RCC 7860 (cell line): ENCODE measurements at regions not wholly inside any gene's neighbourhood (a gene's known extent, or its start where the extent isn't known, plus 50 kb on each side); places are given as distances from the start of the nearest gene placed in this dataset.
"Not testable (repeated sequence)": the region's sequence is repeated elsewhere in the genome, so short reads cannot be mapped to it uniquely, and the experiment has no call there.

ENCODE experiments used
- DNase-seq: peaks from one replicate; pipeline ENCODE4 v3.0.0-alpha.2; 2015; ENCODE audit warnings: low spot score
- FAIRE-seq: peaks from 2 replicates; lab custom pipeline; 2012; peaks lifted over from hg19 to GRCh38; lab: Jason Lieb, UNC

DNA sequence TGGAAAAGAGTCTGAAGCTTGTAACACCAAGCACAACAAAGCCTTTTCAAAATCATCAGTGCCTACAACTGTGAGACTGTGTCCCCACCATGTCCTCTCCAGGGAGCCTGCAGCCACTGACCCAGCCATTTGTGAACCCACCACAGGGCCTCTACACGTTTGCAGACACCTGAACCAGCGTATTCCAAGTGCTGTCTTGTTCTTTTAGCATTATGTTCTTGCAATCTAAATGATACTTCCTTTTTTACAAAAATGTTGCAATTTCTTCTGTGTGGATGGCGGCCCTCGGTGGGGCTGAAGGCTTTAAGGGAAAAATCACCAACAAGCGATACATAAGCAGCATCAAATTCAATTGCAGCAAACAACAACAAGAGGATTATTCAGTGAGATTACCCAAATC, 403.2 kb upstream of the MGMT start:
- no peak for FAIRE-seq
- DNase-seq = no peak

DNA sequence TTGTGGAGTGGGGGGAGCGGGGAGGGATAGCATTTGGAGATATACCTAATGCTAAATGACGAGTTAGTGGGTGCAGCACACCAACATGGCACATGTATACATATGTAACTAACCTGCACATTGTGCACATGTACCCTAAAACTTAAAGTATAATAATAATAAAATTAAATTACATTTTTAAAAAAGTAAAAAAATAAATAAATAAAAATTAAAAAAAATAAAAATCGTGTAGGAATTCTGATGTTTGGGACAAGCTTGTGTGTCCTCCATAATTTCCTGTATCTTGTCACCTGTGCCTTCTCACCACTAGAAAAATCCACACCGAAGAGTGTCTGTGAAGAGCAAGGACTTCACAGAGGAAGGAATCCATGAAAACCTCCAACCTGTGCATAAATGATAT, 400.5 kb upstream of the MGMT start:
- DNase-seq, FAIRE-seq: not testable (repeated sequence)

DNA sequence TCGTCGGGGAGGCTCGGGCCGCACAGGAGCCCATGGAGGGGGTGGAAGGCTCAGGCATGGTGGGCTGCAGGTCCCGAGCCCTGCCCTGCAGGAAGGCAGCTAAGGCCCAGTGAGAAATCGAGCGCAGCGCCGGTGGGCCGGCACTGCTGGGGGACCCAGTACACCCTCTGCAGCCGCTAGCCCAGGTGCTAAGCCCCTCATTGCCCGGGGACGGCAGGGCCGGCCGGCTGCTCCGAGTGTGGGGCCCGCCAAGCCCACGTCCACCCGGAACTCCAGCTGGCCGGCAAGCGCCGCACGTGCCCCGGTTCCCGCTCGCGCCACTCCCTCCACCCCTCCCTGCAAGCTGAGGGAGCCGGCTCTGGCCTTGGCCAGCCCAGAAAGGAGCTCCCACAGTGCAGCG, 395.6 kb upstream of the MGMT start:
- FAIRE-seq, DNase-seq: not testable (repeated sequence)

GRCh38 chr10:129074939-129075338, 392.1 kb upstream of the MGMT start:
- FAIRE-seq = no peak
- DNase-seq = no peak

DNA sequence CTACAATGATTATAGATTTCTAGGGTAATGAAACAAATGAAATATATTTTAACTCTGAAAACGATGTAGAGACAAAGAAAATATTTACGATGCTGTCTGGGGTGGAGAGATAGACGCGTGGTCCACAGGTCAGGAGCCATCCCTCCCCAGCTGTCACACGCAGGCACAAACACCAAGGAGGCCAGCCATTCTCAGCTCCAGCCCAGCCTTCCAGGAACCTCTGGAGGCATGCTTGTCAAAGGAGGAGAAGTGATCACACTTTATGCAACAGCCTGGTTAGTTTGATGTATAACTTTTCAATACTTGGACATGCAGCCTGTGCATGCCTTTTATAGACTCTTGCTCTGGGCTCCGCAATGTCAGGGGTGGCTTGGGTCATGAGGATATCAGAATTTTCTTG, 391.5 kb upstream of the MGMT start:
- DNase-seq (no peak), FAIRE-seq (no peak)

- DNase-seq (no peak), FAIRE-seq (no peak)
These were observed 391.1 kb upstream of the MGMT start for GRCh38 chr10:129075927-129076326.

GRCh38 chr10:129078346-129078745, 388.7 kb upstream of the MGMT start:
- DNase-seq = no peak
- FAIRE-seq = no peak

GRCh38 chr10:129078746-129079145, 388.3 kb upstream of the MGMT start:
- DNase-seq = no peak
- FAIRE-seq = no peak

DNA sequence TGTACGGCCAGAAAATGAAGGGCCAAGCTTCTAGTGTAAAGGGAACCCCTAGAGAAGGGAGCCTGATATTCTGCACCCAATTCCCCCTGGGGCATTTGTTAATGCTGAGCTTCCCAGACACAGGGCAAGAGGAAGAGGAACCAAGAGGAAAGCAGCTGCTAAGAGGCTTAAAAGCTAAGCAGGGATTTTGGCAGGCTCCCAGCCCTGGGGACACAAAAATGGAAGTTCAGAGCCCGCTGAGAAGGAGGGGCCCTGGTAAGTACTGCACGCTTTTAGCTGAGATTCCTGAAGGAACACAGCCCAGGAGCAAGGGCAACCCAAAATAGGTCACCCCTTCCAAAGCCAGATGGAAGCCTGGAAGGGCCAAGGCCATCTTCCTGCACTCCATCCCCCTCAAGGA, 387.3 kb upstream of the MGMT start:
- FAIRE-seq (no peak), DNase-seq (no peak)

GRCh38 chr10:129085811-129086210, 381.2 kb upstream of the MGMT start:
- no peak for DNase-seq

GRCh38 chr10:129089341-129089740, 377.7 kb upstream of the MGMT start:
- no peak for DNase-seq
- FAIRE-seq = no peak

More at GRCh38 chr10:129085811-129086210, 381.2 kb upstream of the MGMT start:
- no peak for FAIRE-seq

GRCh38 chr10:129090165-129090564, 376.9 kb upstream of the MGMT start:
- DNase-seq (no peak), FAIRE-seq (no peak)

GRCh38 chr10:129090618-129091366, 376.2 kb upstream of the MGMT start:
- no peak for FAIRE-seq

DNA sequence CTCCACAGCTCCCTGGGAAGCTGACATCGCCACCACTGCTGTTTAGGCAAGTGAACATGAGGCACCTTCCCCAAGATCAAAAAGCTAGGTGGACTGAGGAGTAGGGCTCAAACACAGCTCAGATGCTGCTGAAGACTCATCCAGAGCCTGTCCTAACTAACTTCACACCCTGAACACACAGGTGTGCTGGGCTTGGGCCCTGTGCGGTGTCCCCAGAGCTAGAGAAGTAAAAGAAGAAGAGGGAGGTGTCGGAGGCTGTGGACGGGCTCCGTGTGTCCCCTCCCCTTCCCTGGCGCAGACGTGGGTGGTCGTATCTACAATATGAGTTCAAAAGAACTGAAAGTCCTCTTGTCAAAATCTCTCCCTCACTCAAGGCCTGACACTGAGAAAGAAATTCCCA, 373.4 kb upstream of the MGMT start:
- DNase-seq (no peak), FAIRE-seq (no peak)

More at GRCh38 chr10:129090618-129091366, 376.2 kb upstream of the MGMT start:
- no peak for DNase-seq

DNA sequence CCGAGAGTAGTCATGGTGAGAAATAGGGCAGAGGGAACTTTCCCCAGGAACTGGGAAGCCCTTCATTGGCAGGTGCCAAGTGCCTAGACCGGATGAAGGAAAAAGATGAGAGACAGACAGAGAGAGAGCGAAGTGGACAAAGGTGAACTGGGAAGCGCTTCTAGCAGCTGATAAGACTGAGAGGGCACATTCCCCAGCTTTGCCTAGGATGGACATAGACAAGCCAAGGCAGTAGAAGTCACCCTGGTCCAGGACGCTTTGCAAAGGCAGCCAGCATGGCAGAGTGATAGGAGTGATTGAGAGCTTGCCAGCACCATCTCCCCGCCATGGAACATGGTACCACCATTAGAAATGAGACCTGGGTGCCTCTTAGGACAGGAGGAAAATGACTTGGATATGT, 372.8 kb upstream of the MGMT start:
- no peak for FAIRE-seq

DNA sequence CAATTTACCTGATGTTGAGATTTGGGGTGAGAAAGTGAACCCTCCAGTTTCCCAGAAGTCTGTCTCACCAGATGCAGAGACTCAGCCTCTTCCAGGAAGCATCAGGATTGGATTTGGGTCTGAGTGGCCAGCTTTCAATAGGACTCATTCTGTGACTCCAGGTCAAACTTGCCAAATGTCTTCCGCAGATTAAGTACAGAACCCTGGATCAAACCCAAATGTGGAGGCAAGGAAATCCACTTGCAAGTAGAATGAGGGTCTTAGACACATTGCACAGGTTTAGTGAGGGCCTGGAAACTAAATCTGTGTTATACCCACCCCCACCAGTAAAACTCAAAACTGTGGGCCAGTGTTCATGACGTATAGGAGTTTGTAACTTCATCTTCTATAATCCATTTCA, 372.2 kb upstream of the MGMT start:
- FAIRE-seq (no peak), DNase-seq (no peak)

More for the DNA sequence above, 372.8 kb upstream of the MGMT start:
- DNase-seq = no peak

- FAIRE-seq = no peak
- DNase-seq = no peak
These were observed 371.4 kb upstream of the MGMT start for GRCh38 chr10:129095680-129096064.

DNA sequence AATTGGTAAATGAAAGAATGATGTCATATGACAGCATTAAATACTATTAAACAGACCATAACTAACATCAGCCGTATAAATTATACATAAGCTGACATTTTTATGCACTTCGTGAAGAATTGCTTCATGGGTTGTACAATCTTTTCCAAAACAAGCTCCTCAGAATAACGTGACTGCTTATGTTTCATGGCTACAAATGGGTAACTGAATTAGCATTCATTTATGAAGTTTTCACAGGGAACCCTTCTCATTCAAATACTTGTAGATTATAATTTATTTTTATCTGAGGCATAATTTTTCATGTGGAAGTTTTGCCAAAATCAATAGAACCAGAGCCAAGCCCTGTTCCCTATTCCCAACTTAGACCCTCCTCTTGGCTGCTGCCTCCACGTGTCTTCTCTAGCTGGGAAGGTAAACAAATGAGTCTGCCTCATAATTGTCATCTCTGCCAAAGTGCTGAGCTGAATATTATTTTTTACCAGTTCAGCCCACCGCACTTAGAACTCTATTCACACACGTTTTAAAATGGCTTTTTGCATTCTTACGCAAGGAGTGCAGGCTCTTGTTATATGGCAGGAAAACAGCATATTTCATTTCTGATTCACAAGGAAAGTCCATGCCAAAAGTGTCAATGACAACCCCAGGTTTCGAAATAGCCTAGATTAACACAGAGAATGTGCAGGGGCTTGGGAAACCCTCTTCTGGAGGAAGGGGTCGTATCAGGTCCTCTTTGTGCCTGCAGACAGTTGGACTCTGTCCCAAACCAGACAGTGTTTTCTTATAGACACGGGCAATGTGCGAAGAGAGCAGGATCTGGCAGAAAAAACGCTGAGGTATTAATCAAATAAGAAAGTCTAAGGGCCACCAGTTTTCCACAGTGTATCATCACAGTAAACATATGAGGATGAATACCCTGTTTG, 370.7 kb upstream of the MGMT start:
- FAIRE-seq = no peak
- DNase-seq = no peak

DNA sequence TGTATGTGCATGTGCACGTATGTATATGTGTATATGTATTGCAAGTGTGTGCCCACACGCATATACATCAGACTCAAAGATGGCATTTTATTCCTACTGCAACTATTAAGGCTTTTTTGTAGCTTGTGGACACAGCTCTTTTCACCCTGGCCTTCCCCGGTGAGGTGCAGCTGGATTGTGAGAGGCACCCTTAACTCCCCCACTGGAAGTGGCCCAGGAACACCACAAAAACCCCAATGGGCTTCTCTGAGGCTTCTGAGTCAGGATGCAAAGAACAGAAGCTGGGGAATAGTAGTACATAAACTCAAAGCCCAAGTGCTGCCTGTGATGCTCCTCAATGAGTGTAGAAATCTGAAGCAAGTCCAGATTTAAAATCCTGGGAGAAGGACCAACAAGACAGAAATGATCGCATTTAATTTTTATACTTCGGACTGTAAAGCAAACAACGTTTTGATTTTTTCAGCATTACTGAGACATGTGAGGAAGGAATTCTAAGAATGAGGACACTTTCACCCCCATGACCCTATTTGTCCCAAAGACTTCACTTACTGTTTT, 369.2 kb upstream of the MGMT start:
- FAIRE-seq (no peak), DNase-seq (no peak)

DNA sequence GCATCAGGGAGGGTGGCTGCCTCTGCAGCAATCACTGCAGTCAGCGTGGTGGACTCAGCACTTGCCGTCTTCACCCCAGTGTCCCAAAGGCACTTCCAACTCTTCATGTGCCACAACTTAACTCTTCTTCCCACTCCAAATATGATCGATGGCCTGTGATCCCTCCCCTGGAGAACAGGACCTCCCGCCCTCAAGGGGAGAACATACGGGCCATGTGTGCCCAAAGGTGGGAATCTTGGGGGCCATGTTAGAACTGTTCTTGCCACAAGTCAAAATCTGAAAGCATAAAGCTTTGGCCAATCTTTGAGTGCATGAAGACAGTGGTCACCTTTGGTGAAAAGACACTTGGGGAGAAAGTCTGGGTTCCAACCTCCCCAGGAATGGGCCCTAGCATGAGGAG, 368.5 kb upstream of the MGMT start:
- FAIRE-seq (no peak), DNase-seq (no peak)

- FAIRE-seq (no peak), DNase-seq (no peak)
These were observed 367.6 kb upstream of the MGMT start for GRCh38 chr10:129099486-129099885.

DNA sequence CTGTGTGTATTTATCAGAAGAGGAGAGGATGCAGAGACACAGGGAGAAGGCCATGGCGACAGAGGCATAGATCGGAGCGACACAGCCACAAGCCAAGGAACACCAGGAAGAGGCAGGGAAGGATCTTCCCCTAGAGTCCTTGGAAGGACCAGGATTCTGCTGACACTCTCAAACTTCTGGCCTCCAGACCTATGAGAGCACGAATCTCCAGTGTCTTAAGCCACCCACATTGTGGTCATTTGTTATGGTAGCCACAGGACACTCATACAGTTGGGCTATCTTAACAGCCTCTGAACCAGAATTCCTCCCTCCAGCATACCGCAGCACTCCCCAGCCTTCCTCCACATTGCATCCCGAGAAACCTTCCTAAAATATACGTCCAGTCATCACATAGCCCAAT, 367.0 kb upstream of the MGMT start:
- DNase-seq (no peak), FAIRE-seq (no peak)
